GM19025 (cell line): ENCODE measurements at regions not wholly inside any gene's neighbourhood (a gene's known extent, or its start where the extent isn't known, plus 50 kb on each side); places are given as distances from the start of the nearest gene placed in this dataset.

Source experiments
- ATAC-seq: cut with Tn5 transposase; IDR thresholded peaks from one replicate; pipeline ENCODE4 v1.9.1; 2021; ENCODE audit warnings: mild to moderate bottlenecking, low read depth, moderate library complexity; ENCODE audit not compliant: unreplicated experiment

DNA sequence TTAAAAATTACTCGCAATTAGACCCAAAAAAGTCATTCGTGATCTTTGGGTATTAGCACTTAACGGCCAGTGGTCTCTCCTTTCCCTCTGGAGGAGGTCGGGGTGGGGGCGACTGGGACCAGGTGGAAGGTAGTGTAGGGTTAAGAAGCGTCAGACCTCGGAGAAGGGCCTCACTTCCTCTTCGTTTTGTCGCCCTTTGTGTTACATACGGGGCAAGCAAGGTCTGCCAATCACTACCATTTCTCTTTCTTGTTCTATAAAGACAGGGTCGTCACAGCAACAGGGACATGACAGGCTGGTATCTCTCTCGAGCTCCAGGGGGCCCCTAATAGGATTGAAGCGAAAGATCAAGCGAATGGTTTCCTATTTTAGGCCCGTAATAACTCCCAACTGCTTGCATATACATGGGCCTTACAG, 136.6 kb downstream of the INSIG2 start:
- ATAC-seq, result no peak

DNA sequence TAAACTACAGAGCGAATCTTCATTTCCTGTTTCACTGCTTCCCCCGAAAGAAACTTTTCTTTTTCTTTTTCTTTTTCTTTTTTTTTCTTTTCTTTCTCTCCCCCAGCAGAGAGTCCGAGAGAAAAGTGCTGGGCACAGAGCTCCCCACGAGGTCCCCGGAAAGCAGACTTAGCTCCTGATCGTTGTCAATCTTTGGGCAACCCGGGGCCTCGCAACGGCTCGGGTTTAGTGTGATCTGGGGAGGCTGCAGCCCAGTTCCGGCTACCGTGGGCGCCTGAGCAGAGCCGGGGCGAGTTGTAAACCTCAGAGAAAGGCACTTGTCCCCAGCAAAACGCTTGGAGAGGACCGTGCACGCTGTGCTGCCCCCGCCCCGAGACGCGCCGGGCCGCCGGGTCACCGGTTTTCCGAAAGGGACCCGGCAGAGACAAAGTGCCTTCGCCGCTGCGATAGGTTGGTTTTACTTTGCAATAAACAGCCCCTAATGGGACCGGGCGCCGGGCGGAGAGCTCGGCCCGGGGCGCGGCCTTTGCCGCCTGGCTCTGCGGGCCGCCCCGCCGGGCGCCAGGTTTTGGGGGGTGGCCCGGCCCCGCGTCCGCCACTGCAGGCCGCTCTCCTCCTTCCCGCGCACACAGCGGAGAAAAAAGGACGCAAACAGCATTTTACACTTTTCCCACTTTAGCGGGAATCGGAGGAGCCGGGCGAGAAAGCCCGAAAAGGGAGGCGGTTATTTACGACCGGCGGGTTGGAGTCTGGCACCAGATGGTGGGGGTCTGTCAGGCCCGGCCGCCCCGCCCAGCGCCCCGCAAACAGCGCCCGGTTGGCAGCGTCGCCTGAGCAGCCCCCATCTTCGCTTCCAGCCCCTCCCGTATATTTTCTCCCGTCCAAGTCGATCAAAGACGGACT, 136.0 kb downstream of the INSIG2 start:
- ATAC-seq, result peak; percentile 64

DNA sequence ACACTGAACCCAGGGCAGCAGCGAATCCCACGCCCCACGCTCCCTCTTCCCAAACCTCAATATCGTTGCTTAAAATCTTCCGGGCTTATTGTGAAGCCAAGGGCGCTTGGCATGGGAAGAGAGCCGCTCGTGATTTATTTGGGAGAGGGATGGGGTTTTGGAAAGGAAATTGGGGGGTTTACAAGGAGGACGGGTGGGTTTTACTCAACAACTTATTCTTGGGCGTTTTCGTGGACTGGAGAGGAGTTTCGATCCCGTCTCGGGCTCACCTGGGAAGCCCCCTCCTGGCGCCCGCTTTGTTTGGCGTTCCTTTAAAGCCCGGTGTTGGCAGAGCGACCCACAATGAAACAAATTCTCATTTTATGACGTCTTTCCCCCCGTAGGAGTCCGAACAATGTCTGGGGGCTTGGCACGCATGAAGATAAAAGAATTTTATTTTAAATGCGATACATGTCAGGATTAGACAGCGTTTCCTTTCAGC, 135.3 kb downstream of the INSIG2 start:
- no peak for ATAC-seq

DNA sequence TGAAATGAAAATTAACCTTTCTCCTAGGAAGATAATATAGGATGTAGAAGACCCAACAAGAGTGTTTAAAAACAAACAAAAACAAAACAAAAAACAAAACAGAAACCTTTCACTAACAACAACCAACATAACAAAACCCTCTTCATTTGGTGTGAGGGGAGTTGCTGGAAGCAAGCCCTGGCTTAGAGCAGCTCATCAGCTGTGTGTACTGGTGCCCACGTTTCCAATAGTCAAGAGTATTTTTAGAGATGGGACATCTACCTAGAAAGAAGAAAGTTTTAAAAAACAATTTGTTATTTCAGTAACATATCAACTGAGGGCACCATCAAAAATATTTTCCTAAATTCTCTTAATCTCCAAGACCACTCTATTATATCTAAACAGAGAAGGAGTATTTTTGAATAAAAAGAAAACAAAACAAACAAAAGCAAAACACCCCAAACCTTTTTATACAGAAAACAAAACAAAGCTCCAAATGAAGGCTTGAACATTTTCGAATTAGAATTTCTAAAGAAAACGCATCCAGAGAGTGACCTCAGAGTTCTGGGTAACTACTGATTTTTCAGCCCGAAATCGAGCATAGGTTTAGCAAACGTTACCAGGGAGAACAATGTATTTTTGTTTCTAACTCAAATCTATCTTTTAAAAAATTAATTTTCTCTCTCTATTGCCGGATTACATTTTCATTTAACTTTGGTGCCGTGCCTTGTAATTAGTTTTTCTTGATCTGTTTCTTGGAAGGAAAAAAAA, 134.6 kb downstream of the INSIG2 start:
- no peak for ATAC-seq

DNA sequence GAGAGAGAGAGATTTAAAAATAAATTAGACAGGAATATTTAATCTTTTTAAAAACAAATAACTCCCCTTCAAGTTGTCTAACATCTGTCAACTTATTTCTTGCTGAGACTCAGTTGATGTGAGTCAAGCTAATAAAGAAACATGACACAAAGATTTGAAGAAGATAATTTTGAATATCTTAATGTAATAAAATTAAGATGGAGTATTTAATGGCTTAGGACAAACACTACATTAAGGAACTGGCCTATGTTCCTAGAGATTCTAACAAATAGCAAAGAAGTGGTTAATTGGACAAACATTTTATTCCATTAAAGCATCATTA, 134.0 kb downstream of the INSIG2 start:
- no peak for ATAC-seq

GRCh38 chr2:118221536-118222272, 133.4 kb downstream of the INSIG2 start:
- ATAC-seq, result no peak

DNA sequence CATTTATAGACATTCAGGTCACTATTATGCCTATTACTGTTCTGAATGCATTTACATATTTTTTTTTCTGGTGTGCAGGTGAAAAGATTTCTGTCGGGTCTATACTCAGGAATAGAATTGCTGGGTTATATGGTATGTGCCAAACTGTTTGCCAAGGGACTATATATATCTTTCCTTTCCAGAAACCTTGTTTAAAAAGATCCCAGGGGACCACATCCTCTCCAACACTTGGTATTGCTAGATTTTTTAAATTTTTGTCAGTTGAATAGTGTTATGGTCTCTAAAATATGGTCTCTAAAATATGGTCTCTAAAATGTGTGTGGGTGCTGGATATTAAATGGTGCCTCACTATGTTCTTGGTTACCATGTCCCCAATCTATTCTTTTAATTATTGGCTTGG, 131.3 kb downstream of the INSIG2 start:
- no peak for ATAC-seq

DNA sequence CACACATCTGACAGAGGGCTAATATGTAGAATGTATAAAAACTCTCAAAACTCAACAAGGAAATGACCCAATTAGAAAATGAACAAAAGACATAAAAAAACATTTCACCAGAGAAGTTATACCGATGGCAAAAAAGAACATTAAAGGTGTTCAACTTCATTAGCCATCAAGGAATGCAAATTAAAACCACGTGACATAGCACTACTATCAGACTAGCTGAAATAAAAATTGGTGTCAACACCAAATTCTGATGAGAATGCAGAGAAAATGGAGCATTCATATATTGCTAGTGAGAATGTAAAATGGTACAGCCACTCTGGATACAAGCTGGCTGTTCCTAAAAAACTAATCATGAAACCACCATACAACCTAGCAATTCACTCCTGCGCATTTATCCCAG, 128.0 kb downstream of the INSIG2 start:
- ATAC-seq, result no peak

DNA sequence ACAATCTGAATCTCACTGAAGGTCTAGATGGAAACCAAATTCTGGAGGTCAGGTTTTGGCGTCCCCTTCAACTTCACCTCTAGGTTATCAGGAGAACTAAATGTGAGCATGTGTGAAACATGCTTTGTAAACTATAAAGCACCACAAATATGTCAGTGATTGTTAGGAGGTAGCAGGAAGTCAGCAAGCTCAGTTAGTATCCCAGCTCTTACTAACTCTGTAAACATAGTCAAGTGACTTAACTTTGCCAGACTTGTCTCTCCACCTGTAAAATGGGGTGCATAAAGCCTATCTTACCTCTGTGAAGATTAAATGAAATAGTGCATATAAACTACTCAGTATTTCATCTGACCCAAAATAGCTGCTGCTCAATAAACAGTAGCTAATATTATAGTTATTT, 121.5 kb downstream of the INSIG2 start:
- no peak for ATAC-seq

DNA sequence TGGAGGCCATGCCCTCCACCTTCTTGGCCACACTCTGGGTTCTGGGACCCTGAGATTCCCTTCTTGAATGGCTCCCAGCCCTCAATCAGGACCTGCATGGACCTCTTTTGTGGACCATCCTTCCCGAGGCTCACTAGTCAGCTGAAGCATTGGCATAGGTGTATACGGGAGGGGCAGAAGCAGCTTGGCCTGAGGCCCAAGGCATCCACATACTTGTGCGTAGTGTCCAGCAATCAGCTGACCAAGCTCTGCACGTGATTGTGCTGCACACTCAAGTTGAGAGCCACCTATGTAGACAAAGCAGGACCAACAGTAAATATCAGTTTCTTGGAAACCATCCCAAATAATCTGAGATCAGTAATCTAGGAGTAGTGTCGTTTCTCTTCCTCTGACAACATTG, 119.6 kb downstream of the INSIG2 start:
- ATAC-seq, result no peak

DNA sequence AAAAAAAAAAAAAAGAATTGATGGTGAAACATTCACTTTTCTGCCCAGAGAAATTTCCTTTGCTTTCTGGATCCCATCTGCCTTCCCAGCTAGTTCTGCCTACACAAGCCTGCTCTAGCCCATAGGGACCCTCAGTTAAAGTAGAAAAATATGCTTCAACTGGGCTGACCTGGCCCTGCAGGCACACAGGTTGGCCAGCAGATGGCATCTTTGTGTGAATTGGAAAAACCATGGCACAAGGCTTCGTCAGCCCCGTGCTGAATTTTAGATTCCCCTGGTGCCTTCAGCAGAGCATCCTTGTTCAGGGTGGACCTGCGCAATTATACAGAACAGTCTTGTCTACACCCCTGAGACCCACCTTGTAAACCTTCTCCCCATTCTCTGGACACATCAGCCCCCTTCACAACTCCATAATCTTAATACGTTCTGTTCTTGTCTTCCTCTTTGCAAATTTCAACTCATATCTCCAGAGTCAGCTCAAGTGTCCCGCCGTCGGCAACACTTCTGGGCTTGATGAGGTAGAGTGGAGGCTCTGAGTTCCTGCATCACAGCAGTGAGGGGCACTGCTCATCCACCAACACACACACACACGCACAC, 114.5 kb downstream of the INSIG2 start:
- ATAC-seq, result no peak

DNA sequence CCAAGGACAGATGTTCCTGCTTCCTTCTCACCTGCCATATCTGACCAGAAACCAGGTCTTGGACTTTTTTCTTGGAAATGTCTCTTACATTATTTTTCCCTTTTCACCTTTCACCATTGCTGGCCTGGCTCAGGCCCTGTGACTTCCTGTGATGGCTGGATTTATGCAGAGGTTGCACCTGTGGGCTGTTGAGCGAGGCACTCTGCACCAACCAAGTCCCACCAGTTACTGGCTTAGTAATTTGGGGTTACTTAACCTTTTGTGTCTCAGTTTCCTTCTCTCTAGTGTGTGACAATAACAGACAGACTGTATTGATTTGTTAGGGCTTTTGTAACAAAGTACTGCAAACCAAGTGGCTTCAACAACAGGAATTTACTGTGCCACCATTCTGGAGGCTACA, 110.0 kb downstream of the INSIG2 start:
- no peak for ATAC-seq

- no peak for ATAC-seq
These were observed 108.9 kb downstream of the INSIG2 start for GRCh38 chr2:118197011-118197675.

DNA sequence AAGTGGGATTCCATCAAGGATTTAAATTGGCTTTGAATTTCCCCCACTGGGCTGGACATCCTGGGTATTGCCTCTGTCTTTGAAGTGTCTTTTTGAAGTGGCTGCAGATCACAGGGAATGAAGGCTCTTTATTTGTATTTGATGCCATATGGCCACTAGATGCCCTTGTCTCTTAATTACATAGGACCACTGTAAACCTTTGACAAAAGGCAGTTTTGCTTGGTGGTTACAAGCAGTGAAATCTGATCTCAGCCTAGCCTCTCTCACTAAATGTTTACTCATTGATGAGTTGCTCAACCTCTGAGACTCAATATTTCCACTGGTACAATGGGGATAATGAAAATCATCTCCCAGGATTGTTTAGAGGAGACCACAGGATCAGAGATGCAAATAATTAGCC, 102.2 kb downstream of the INSIG2 start:
- ATAC-seq, result no peak

GRCh38 chr2:118186858-118187254, 98.6 kb downstream of the INSIG2 start:
- no peak for ATAC-seq

GRCh38 chr2:118186110-118186857, 98.0 kb downstream of the INSIG2 start:
- peak; percentile 84 for ATAC-seq

- peak; percentile 63 for ATAC-seq
These were observed 97.2 kb downstream of the INSIG2 start for GRCh38 chr2:118185210-118186109.

DNA sequence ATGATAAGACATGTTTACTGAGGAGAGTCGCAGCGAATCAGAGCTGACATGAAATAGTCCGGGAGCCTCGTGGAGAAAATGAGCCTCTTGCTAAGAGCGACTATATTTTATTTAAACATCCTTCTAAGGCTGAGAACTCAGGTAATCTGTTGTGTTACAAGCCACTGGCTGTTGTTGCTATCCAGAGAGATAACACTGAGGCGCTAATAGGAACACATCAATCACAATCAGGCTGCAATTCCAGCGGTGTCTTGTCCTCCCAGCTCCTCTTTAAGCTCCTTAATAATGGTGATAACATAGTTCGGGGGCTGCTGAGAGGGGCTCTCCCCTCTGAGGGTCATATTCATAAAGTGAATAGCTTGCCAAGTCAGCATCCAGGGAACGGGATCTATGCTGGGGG, 95.1 kb downstream of the INSIG2 start:
- ATAC-seq, result no peak
